ENCODE measurements at regions not wholly inside any gene's neighbourhood (a gene's known extent, or its start where the extent isn't known, plus 50 kb on each side); places are given as distances from the start of the nearest gene placed in this dataset.

- DNase-seq (ENCODE audit: low read depth, low spot score), result no peak
- Mint-ChIP-seq H3K27ac (ENCODE audit: unreplicated experiment) (peak overlapping the region; percentile 92), H3K9me3 (no peaks in the 10 kb centered on the region), H3K36me3 (ENCODE audit: low read depth) (no peaks in the 10 kb centered on the region), H3K27me3 (ENCODE audit: low read depth) (no peaks in the 10 kb centered on the region), H3K4me3 (peak overlapping the region; percentile 15), H3K4me1 (peaks cover 28% of the 10 kb centered on the region)
- no peak for TF ChIP-seq CTCF (conservative IDR thresholded peaks at IDR 0.05)
Observed at GRCh38 chr20:50242548-50242862, 51.9 kb downstream of the CEBPB start.

GRCh38 chr20:50242863-50243609 is 52.4 kb downstream of the CEBPB start:
- no peak for TF ChIP-seq CTCF (conservative IDR thresholded peaks at IDR 0.05)
- Mint-ChIP-seq H3K36me3 (ENCODE audit: low read depth) (no peaks in the 10 kb centered on the region), H3K4me1 (peaks cover 28% of the 10 kb centered on the region)

GRCh38 chr20:50243610-50244351 is 53.2 kb downstream of the CEBPB start:
- Mint-ChIP-seq H3K4me1 (peaks cover 23% of the 10 kb centered on the region), H3K4me3 (no peak overlapping the region), H3K27me3 (ENCODE audit: low read depth) (no peaks in the 10 kb centered on the region), H3K27ac (ENCODE audit: unreplicated experiment) (no peak overlapping the region), H3K36me3 (ENCODE audit: low read depth) (no peaks in the 10 kb centered on the region), H3K9me3 (no peaks in the 10 kb centered on the region)
- DNase-seq (ENCODE audit: low read depth, low spot score), result no peak
- no peak for TF ChIP-seq CTCF (conservative IDR thresholded peaks at IDR 0.05)

More at GRCh38 chr20:50242863-50243609, 52.4 kb downstream of the CEBPB start:
- peak; percentile 24 for DNase-seq (ENCODE audit: low read depth, low spot score)
- peak overlapping the region; percentile 92 for H3K27ac Mint-ChIP-seq (ENCODE audit: unreplicated experiment)
- H3K4me3 Mint-ChIP-seq, result peak overlapping the region; percentile 15
- no peaks in the 10 kb centered on the region for H3K9me3 Mint-ChIP-seq
- no peaks in the 10 kb centered on the region for H3K27me3 Mint-ChIP-seq (ENCODE audit: low read depth)

- H3K4me1 Mint-ChIP-seq, result peaks cover 19% of the 10 kb centered on the region
- no peaks in the 10 kb centered on the region for H3K9me3 Mint-ChIP-seq
- no peaks in the 10 kb centered on the region for H3K36me3 Mint-ChIP-seq (ENCODE audit: low read depth)
- no peak for DNase-seq (ENCODE audit: low read depth, low spot score)
- H3K27me3 Mint-ChIP-seq (ENCODE audit: low read depth), result no peaks in the 10 kb centered on the region
- no peak overlapping the region for H3K27ac Mint-ChIP-seq (ENCODE audit: unreplicated experiment)
- no peak overlapping the region for H3K4me3 Mint-ChIP-seq
- no peak for TF ChIP-seq CTCF (conservative IDR thresholded peaks at IDR 0.05)
Observed at GRCh38 chr20:50244352-50245149, 53.9 kb downstream of the CEBPB start.

GRCh38 chr20:50245498-50246366 is 55.1 kb downstream of the CEBPB start:
- DNase-seq (ENCODE audit: low read depth, low spot score), result no peak
- no peaks in the 10 kb centered on the region for H3K9me3 Mint-ChIP-seq
- no peaks in the 10 kb centered on the region for H3K27me3 Mint-ChIP-seq (ENCODE audit: low read depth)
- H3K27ac Mint-ChIP-seq (ENCODE audit: unreplicated experiment), result peak overlapping the region; percentile 47
- H3K4me1 Mint-ChIP-seq, result peaks cover 19% of the 10 kb centered on the region
- no peak overlapping the region for H3K4me3 Mint-ChIP-seq
- H3K36me3 Mint-ChIP-seq (ENCODE audit: low read depth), result no peaks in the 10 kb centered on the region
- TF ChIP-seq CTCF (conservative IDR thresholded peaks at IDR 0.05), result no peak

Data from neural crest cell (in vitro differentiated cells).